ENCODE measurements at regions not wholly inside any gene's neighbourhood (a gene's known extent, or its start where the extent isn't known, plus 50 kb on each side); places are given as distances from the start of the nearest gene placed in this dataset.

GRCh38 chr4:106707776-106708463 lies 328.2 kb downstream of the DKK2 start:
- 32 to 59% methylated on average over 2 of the region's 2 CpGs for WGBS, 2 donors
- Histone ChIP-seq H3K27ac (ENCODE audit: low read depth in 1 of 2, low read length in 1 of 2) (no peak overlapping the region), H3K4me1 (ENCODE audit: control insufficient read depth in 5 of 5, insufficient read depth in 5 of 5, low read length in 5 of 5) (no peaks in the 10 kb centered on the region), H3K9me3 (ENCODE audit: control insufficient read depth in 4 of 4, insufficient read depth in 3 of 4, low read length in 3 of 4) (no peaks in the 10 kb centered on the region), H3K36me3 (ENCODE audit: control insufficient read depth in 4 of 4, insufficient read depth in 4 of 4, low read length in 4 of 4) (no peaks in the 10 kb centered on the region), H3K9ac (ENCODE audit: insufficient read depth in 1 of 2, low read length in 2 of 2) (no peak overlapping the region), H3K27me3 (ENCODE audit: control insufficient read depth in 3 of 3, insufficient read depth in 3 of 3, low read length in 2 of 3) (no peaks in the 10 kb centered on the region), H3K4me3 (no peak overlapping the region)
- TF ChIP-seq CTCF (IDR thresholded peaks at IDR 0.05; ENCODE audit: control extremely low read depth, extremely low read depth): no peak
- ATAC-seq (ENCODE audit: insufficient read depth, low FRiP score) (peak; percentile 11), DNase-seq (no peak)

GRCh38 chr4:106704253-106704870 lies 331.8 kb downstream of the DKK2 start:
- TF ChIP-seq CTCF (IDR thresholded peaks at IDR 0.05; ENCODE audit: control extremely low read depth, extremely low read depth): no peak
- Histone ChIP-seq H3K9me3 (ENCODE audit: control insufficient read depth in 4 of 4, insufficient read depth in 3 of 4, low read length in 3 of 4) (no peaks in the 10 kb centered on the region), H3K27me3 (ENCODE audit: control insufficient read depth in 3 of 3, insufficient read depth in 3 of 3, low read length in 2 of 3) (no peaks in the 10 kb centered on the region), H3K4me1 (ENCODE audit: control insufficient read depth in 5 of 5, insufficient read depth in 5 of 5, low read length in 5 of 5) (no peaks in the 10 kb centered on the region), H3K36me3 (ENCODE audit: control insufficient read depth in 4 of 4, insufficient read depth in 4 of 4, low read length in 4 of 4) (no peaks in the 10 kb centered on the region), H3K4me3 (no peak overlapping the region), H3K27ac (ENCODE audit: low read depth in 1 of 2, low read length in 1 of 2) (no peak overlapping the region), H3K9ac (ENCODE audit: insufficient read depth in 1 of 2, low read length in 2 of 2) (no peak overlapping the region)
- no peak for ATAC-seq (ENCODE audit: insufficient read depth, low FRiP score)
- 68 to 77% methylated on average over 6 of the region's 6 CpGs for WGBS, 2 donors
- DNase-seq: no peak

- DNase-seq (no peak), ATAC-seq (ENCODE audit: insufficient read depth, low FRiP score) (no peak)
- no peak overlapping the region for H3K4me3 ChIP-seq
- no peaks in the 10 kb centered on the region for H3K4me1 ChIP-seq (ENCODE audit: control insufficient read depth in 5 of 5, insufficient read depth in 5 of 5, low read length in 5 of 5)
- H3K9me3 ChIP-seq (ENCODE audit: control insufficient read depth in 4 of 4, insufficient read depth in 3 of 4, low read length in 3 of 4): no peaks in the 10 kb centered on the region
- H3K36me3 ChIP-seq (ENCODE audit: control insufficient read depth in 4 of 4, insufficient read depth in 4 of 4, low read length in 4 of 4): no peaks in the 10 kb centered on the region
- TF ChIP-seq CTCF (IDR thresholded peaks at IDR 0.05; ENCODE audit: control extremely low read depth, extremely low read depth): no peak
- no peaks in the 10 kb centered on the region for H3K27me3 ChIP-seq (ENCODE audit: control insufficient read depth in 3 of 3, insufficient read depth in 3 of 3, low read length in 2 of 3)
- H3K27ac ChIP-seq (ENCODE audit: low read depth in 1 of 2, low read length in 1 of 2): no peak overlapping the region
- H3K9ac ChIP-seq (ENCODE audit: insufficient read depth in 1 of 2, low read length in 2 of 2): no peak overlapping the region
- 86 to 88% methylated on average over 2 of the region's 2 CpGs for WGBS, 2 donors
Measured at GRCh38 chr4:106700321-106700720, 331.7 kb upstream of the GIMD1 start.

Measured in lung (tissue), 11 donors.